ENCODE measurements at regions not wholly inside any gene's neighbourhood (a gene's known extent, or its start where the extent isn't known, plus 50 kb on each side); places are given as distances from the start of the nearest gene placed in this dataset.
A peak's percentile ranks its signal among the peaks of the same experiment; 100 is the strongest.
"Not testable (repeated sequence)": the region's sequence is repeated elsewhere in the genome, so short reads cannot be mapped to it uniquely, and the experiment has no call there.

DNA sequence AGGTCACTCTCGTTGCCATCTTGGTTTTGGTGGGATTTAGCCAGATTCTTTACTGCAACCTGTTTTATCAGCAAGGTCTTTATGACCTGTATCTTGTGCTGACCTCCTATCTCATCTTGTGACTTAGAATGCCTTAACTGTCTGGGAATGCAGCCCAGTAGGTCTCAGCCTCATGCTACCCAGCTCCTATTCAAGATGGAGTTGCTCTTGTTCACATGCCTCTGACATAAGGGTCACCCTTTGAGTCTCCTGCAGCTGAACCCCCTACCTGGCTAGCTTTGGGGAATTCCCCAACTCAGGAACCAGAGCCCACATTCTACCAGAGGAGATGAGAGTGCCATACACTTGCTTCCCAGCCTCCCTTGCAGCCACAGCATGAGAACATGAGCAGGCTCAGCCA is 123.0 kb upstream of the ARHGEF3 start:
- H3K4ac ChIP-seq (ENCODE audit: low read depth, low read length); H2BK15ac ChIP-seq (replicated peaks; ENCODE audit: low read depth); H3K23ac ChIP-seq (ENCODE audit: low read length); H4K5ac ChIP-seq (ENCODE audit: low read length); H3K4me1 ChIP-seq (ENCODE audit: control insufficient read depth, low read depth, low read length); H3K36me3 ChIP-seq (ENCODE audit: control insufficient read depth, insufficient read depth, low read length); H3K27me3 ChIP-seq (ENCODE audit: insufficient read depth, low read length, poor library complexity); H3K4me3 ChIP-seq (ENCODE audit: low read length); H3K4me2 ChIP-seq (ENCODE audit: low read length); H3K56ac ChIP-seq (ENCODE audit: low read length); H2BK5ac ChIP-seq (ENCODE audit: low read length); H3K79me2 ChIP-seq (ENCODE audit: control insufficient read depth, insufficient read depth, low read length); H3K18ac ChIP-seq (ENCODE audit: low read length); H4K8ac ChIP-seq (ENCODE audit: low read depth, low read length); H3K9ac ChIP-seq (ENCODE audit: low read length); H2AK5ac ChIP-seq (ENCODE audit: low read length); H3K79me1 ChIP-seq (ENCODE audit: low read length); H3K27ac ChIP-seq (ENCODE audit: low read depth, low read length); DNase-seq; H2BK120ac ChIP-seq (ENCODE audit: low read depth, low read length): not testable (repeated sequence)
- no CpG with 5 or more reads among the region's 1 CpG for WGBS (ENCODE audit: extremely low coverage, insufficient coverage, low lambda C conversion rate)

DNA sequence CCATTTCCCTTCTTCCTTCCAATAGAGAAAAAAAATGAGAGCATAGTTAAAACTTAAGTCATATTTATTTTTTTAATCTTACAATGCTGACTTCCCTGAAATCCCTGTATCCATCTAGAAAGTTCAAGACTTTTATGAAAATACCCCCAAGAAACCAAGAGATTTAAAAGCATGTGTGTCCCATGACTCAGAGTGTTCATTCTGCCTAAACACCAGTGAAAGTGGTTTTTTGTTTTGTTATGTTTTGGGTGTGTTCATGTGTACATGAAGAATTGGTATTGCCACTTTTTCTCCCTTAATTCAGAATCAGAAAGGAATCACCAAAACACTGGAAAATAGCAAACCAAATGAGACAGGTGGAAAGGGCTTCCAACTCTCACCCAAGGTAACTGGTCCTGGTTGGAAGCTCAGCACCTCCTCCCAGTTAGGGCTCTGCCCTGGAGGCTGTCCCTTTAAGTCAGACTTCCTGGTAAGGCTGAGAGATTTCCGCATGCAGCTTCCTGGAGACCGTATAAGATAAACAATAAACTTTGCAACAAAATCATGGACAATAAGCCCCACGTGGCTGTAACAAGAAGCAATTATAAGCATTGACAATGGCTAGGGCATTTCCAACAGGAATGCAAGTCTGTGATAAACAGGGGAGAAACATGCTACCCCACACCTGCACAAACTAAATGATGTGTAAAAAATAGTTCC is 121.9 kb upstream of the ARHGEF3 start:
- Histone ChIP-seq H3K4ac (ENCODE audit: low read depth, low read length) (no peak overlapping the region), H2BK120ac (ENCODE audit: low read depth, low read length) (no peak overlapping the region), H2AK5ac (ENCODE audit: low read length) (no peak overlapping the region), H3K36me3 (ENCODE audit: control insufficient read depth, insufficient read depth, low read length) (no peaks in the 10 kb centered on the region), H3K79me2 (ENCODE audit: control insufficient read depth, insufficient read depth, low read length) (no peaks in the 10 kb centered on the region), H3K27me3 (ENCODE audit: insufficient read depth, low read length, poor library complexity) (no peaks in the 10 kb centered on the region), H3K4me2 (ENCODE audit: low read length) (no peak overlapping the region), H3K27ac (ENCODE audit: low read depth, low read length) (no peak overlapping the region), H4K5ac (ENCODE audit: low read length) (no peak overlapping the region), H2BK5ac (ENCODE audit: low read length) (no peak overlapping the region), H3K4me3 (ENCODE audit: low read length) (no peak overlapping the region), H4K8ac (ENCODE audit: low read depth, low read length) (no peak overlapping the region), H3K23ac (ENCODE audit: low read length) (no peak overlapping the region), H3K56ac (ENCODE audit: low read length) (no peak overlapping the region), H3K4me1 (ENCODE audit: control insufficient read depth, low read depth, low read length) (peaks cover 6% of the 10 kb centered on the region), H3K18ac (ENCODE audit: low read length) (no peak overlapping the region), H2BK15ac (replicated peaks; ENCODE audit: low read depth) (no peak overlapping the region), H3K79me1 (ENCODE audit: low read length) (no peaks in the 10 kb centered on the region), H3K9ac (ENCODE audit: low read length) (no peak overlapping the region)
- DNase-seq, result peak; percentile 74
- WGBS (ENCODE audit: extremely low coverage, insufficient coverage, low lambda C conversion rate), result no CpG with 5 or more reads among the region's 3 CpGs

DNA sequence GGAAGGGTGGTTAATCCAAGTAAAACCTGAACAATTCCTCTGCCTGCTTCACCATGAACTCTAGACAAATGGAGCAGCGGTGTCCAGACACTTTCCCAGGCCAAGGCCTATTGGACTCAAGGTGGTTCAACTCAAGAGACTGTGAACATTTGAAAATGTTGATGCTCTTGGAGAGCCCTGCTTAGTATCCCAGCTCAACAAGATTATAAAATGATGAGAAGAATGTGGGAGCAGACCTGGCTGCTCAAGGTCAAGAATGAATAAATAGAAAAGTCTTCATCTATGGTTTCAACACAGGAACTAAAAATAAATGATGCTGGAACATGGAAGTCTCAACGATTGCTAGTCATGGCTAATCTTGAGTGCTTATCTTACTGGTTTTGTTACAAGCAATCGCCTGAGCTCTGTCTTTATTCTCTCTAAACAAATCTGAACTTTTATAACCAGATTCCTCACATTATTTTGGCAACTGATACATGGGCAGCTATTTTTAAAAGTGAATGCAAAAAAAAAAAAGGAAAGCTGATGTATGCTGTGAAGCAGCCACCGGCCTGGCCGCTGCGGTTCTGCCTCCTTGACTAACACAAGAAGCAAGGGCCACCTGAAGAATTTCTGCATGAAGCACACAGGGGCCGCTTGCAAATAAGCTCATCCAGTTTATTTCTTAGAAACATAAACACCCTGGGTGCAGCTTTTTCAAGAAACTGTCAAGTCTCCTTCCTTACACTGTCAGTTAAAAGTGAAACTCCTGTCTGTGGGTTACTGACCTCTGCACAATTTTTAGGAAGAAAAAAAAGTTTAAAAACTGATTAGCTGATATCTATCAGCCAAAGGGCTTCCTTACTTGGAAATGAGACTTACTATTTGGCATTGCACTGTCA is 120.1 kb upstream of the ARHGEF3 start:
- Histone ChIP-seq H2BK15ac (replicated peaks; ENCODE audit: low read depth) (no peak overlapping the region), H3K4ac (ENCODE audit: low read depth, low read length) (no peak overlapping the region), H3K18ac (ENCODE audit: low read length) (no peak overlapping the region), H2BK5ac (ENCODE audit: low read length) (no peak overlapping the region), H3K4me1 (ENCODE audit: control insufficient read depth, low read depth, low read length) (peaks cover 2% of the 10 kb centered on the region), H3K23ac (ENCODE audit: low read length) (no peak overlapping the region), H3K4me3 (ENCODE audit: low read length) (no peak overlapping the region), H3K36me3 (ENCODE audit: control insufficient read depth, insufficient read depth, low read length) (no peaks in the 10 kb centered on the region), H4K5ac (ENCODE audit: low read length) (no peak overlapping the region), H2BK120ac (ENCODE audit: low read depth, low read length) (no peak overlapping the region), H3K79me2 (ENCODE audit: control insufficient read depth, insufficient read depth, low read length) (no peaks in the 10 kb centered on the region), H3K27ac (ENCODE audit: low read depth, low read length) (no peak overlapping the region), H3K79me1 (ENCODE audit: low read length) (no peaks in the 10 kb centered on the region), H3K9ac (ENCODE audit: low read length) (no peak overlapping the region), H4K8ac (ENCODE audit: low read depth, low read length) (no peak overlapping the region), H3K27me3 (ENCODE audit: insufficient read depth, low read length, poor library complexity) (no peaks in the 10 kb centered on the region), H3K56ac (ENCODE audit: low read length) (no peak overlapping the region), H2AK5ac (ENCODE audit: low read length) (no peak overlapping the region), H3K4me2 (ENCODE audit: low read length) (no peak overlapping the region)
- DNase-seq, result no peak
- no CpG with 5 or more reads among the region's 7 CpGs for WGBS (ENCODE audit: extremely low coverage, insufficient coverage, low lambda C conversion rate)

DNA sequence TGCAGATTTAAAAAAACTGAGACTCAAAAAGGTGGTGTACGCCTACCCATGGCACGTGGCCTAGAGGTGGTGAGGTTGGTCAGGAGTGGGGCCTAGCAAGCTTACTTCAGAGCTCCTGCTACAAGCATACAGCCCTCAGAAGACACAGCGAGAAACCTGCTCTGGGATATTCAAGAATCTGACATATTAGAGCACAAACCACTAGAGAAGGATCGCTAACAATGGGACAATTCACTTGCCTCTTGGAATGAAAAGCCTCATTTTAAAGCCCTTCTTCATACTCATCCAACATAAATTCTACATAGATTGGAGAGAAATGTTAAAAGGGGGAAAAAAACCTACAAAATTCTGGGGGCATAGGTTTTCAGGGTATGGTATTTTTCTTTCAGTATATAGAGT is 118.0 kb upstream of the ARHGEF3 start:
- H4K8ac ChIP-seq (ENCODE audit: low read depth, low read length), result no peak overlapping the region
- WGBS (ENCODE audit: extremely low coverage, insufficient coverage, low lambda C conversion rate), result no CpG with 5 or more reads among the region's 4 CpGs
- no peaks in the 10 kb centered on the region for H3K79me2 ChIP-seq (ENCODE audit: control insufficient read depth, insufficient read depth, low read length)
- H3K4me3 ChIP-seq (ENCODE audit: low read length), result no peak overlapping the region
- H2BK5ac ChIP-seq (ENCODE audit: low read length), result no peak overlapping the region
- no peaks in the 10 kb centered on the region for H3K27me3 ChIP-seq (ENCODE audit: insufficient read depth, low read length, poor library complexity)
- H3K27ac ChIP-seq (ENCODE audit: low read depth, low read length), result no peak overlapping the region
- no peak overlapping the region for H2AK5ac ChIP-seq (ENCODE audit: low read length)
- no peak overlapping the region for H3K56ac ChIP-seq (ENCODE audit: low read length)
- no peak overlapping the region for H4K5ac ChIP-seq (ENCODE audit: low read length)
- no peaks in the 10 kb centered on the region for H3K36me3 ChIP-seq (ENCODE audit: control insufficient read depth, insufficient read depth, low read length)
- H3K4me2 ChIP-seq (ENCODE audit: low read length), result no peak overlapping the region
- no peaks in the 10 kb centered on the region for H3K79me1 ChIP-seq (ENCODE audit: low read length)
- no peak for DNase-seq
- no peak overlapping the region for H2BK120ac ChIP-seq (ENCODE audit: low read depth, low read length)
- no peak overlapping the region for H3K4ac ChIP-seq (ENCODE audit: low read depth, low read length)
- H3K9ac ChIP-seq (ENCODE audit: low read length), result no peak overlapping the region
- no peak overlapping the region for H2BK15ac ChIP-seq (replicated peaks; ENCODE audit: low read depth)
- H3K18ac ChIP-seq (ENCODE audit: low read length), result no peak overlapping the region
- no peak overlapping the region for H3K23ac ChIP-seq (ENCODE audit: low read length)
- H3K4me1 ChIP-seq (ENCODE audit: control insufficient read depth, low read depth, low read length), result peaks cover 2% of the 10 kb centered on the region

DNA sequence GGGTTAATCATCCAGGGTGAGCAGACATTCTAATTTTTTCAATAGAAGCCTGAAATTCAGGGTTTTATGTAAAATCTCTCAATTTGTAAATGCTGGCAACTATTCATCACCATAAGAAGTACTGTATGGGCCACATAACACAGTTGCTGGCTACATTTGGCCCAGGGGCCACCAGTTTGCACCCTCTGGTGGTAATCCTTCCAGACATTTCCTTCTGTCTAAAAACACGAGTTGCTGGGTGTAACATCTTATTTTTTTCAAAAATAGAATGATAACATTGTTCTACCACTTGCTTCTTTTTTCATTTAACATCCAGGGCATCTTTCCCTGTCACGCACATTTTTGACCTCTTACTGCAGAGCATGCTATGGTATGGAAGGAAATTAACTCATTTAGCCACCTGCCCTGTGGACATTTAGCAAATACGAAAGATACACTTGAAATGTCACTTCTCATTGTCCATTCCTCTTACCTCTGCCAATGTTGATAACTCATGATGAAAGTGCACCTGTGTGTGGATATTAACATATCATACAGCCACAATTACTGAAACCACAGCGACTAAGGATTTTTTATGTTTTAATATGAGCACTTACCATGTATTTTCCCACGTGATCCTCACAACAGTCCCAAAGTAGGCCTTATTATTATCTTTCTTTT is 117.5 kb upstream of the ARHGEF3 start:
- Histone ChIP-seq H3K18ac (ENCODE audit: low read length) (no peak overlapping the region), H2BK5ac (ENCODE audit: low read length) (no peak overlapping the region), H3K4me1 (ENCODE audit: control insufficient read depth, low read depth, low read length) (peaks cover 2% of the 10 kb centered on the region), H3K79me1 (ENCODE audit: low read length) (no peaks in the 10 kb centered on the region), H4K8ac (ENCODE audit: low read depth, low read length) (no peak overlapping the region), H2BK120ac (ENCODE audit: low read depth, low read length) (no peak overlapping the region), H3K4ac (ENCODE audit: low read depth, low read length) (no peak overlapping the region), H3K56ac (ENCODE audit: low read length) (no peak overlapping the region), H4K5ac (ENCODE audit: low read length) (no peak overlapping the region), H3K36me3 (ENCODE audit: control insufficient read depth, insufficient read depth, low read length) (no peaks in the 10 kb centered on the region), H2AK5ac (ENCODE audit: low read length) (no peak overlapping the region), H2BK15ac (replicated peaks; ENCODE audit: low read depth) (no peak overlapping the region), H3K27me3 (ENCODE audit: insufficient read depth, low read length, poor library complexity) (no peaks in the 10 kb centered on the region), H3K79me2 (ENCODE audit: control insufficient read depth, insufficient read depth, low read length) (no peaks in the 10 kb centered on the region), H3K23ac (ENCODE audit: low read length) (no peak overlapping the region), H3K4me3 (ENCODE audit: low read length) (no peak overlapping the region), H3K27ac (ENCODE audit: low read depth, low read length) (no peak overlapping the region), H3K4me2 (ENCODE audit: low read length) (no peak overlapping the region), H3K9ac (ENCODE audit: low read length) (no peak overlapping the region)
- no CpG with 5 or more reads among the region's 5 CpGs for WGBS (ENCODE audit: extremely low coverage, insufficient coverage, low lambda C conversion rate)
- no peak for DNase-seq
